Fibroblast of lung (primary cell): ENCODE measurements at regions not wholly inside any gene's neighbourhood (a gene's known extent, or its start where the extent isn't known, plus 50 kb on each side); places are given as distances from the start of the nearest gene placed in this dataset.

ENCODE experiments used
- EZH2 ChIP-seq: IDR thresholded peaks from 2 replicates; pipeline ENCODE4 v1.5.1; 2012; ENCODE audit warnings: low read length, control low read depth, mild to moderate bottlenecking; ENCODE audit errors: missing control alignments
- TF ChIP-seq, protein P1 (sequence below), 2 donors: IDR thresholded peaks in 1 of 2; conservative IDR thresholded peaks in 1 of 2; 1 replicate in 1 of 2; 2 replicates in 1 of 2; pipeline ENCODE4 v1.5.1; 2011 to 2012; ENCODE audit warnings: low read length in 2 of 2, control low read depth in 1 of 2, inconsistent platforms in 1 of 2, low read depth in 1 of 2, mild to moderate bottlenecking in 1 of 2

- TF ChIP-seq, protein P1, sequence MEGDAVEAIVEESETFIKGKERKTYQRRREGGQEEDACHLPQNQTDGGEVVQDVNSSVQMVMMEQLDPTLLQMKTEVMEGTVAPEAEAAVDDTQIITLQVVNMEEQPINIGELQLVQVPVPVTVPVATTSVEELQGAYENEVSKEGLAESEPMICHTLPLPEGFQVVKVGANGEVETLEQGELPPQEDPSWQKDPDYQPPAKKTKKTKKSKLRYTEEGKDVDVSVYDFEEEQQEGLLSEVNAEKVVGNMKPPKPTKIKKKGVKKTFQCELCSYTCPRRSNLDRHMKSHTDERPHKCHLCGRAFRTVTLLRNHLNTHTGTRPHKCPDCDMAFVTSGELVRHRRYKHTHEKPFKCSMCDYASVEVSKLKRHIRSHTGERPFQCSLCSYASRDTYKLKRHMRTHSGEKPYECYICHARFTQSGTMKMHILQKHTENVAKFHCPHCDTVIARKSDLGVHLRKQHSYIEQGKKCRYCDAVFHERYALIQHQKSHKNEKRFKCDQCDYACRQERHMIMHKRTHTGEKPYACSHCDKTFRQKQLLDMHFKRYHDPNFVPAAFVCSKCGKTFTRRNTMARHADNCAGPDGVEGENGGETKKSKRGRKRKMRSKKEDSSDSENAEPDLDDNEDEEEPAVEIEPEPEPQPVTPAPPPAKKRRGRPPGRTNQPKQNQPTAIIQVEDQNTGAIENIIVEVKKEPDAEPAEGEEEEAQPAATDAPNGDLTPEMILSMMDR (conservative IDR thresholded peaks at IDR 0.05 in 1 of 2, IDR thresholded peaks at IDR 0.05 in 1 of 2; ENCODE audit: low read depth in 1 of 2, low read length in 2 of 2), result no peak
- no peak for TF ChIP-seq EZH2
Measured at GRCh38 chr14:82398256-82398655, 864.6 kb upstream of the SEL1L start.
